HG03565 (cell line): ENCODE measurements at regions not wholly inside any gene's neighbourhood (a gene's known extent, or its start where the extent isn't known, plus 50 kb on each side); places are given as distances from the start of the nearest gene placed in this dataset.

Experiments used
- ATAC-seq: cut with Tn5 transposase; IDR thresholded peaks from one replicate; pipeline ENCODE4 v1.9.1; 2021; ENCODE audit warnings: mild to moderate bottlenecking, moderate library complexity; ENCODE audit not compliant: unreplicated experiment

GRCh38 chr9:126088336-126088735 lies 238.3 kb upstream of the MVB12B start:
- no peak for ATAC-seq

- no peak for ATAC-seq
These were observed 236.8 kb upstream of the MVB12B start for GRCh38 chr9:126089789-126090188.

GRCh38 chr9:126093771-126094170 lies 232.9 kb upstream of the MVB12B start:
- ATAC-seq, result no peak

GRCh38 chr9:126095546-126096190 lies 231.0 kb upstream of the MVB12B start:
- no peak for ATAC-seq

GRCh38 chr9:126096340-126096739 lies 230.3 kb upstream of the MVB12B start:
- ATAC-seq, result no peak

GRCh38 chr9:126097679-126098078 lies 228.9 kb upstream of the MVB12B start:
- ATAC-seq, result no peak

GRCh38 chr9:126106404-126106803 lies 220.2 kb upstream of the MVB12B start:
- ATAC-seq, result no peak

- ATAC-seq, result no peak
These were observed 218.9 kb upstream of the MVB12B start for GRCh38 chr9:126107693-126108092.

GRCh38 chr9:126108240-126108639 lies 218.4 kb upstream of the MVB12B start:
- no peak for ATAC-seq

- no peak for ATAC-seq
These were observed 217.1 kb upstream of the MVB12B start for GRCh38 chr9:126109575-126109974.

GRCh38 chr9:126111556-126111955 lies 215.1 kb upstream of the MVB12B start:
- no peak for ATAC-seq

GRCh38 chr9:126112135-126112720 lies 214.4 kb upstream of the MVB12B start:
- no peak for ATAC-seq

GRCh38 chr9:126113176-126113575 lies 213.5 kb upstream of the MVB12B start:
- no peak for ATAC-seq

- ATAC-seq, result no peak
These were observed 212.7 kb upstream of the MVB12B start for GRCh38 chr9:126113756-126114408.

- ATAC-seq, result no peak
These were observed 212.2 kb upstream of the MVB12B start for GRCh38 chr9:126114409-126114760.

GRCh38 chr9:126114850-126115460 lies 211.7 kb upstream of the MVB12B start:
- ATAC-seq, result no peak

- no peak for ATAC-seq
These were observed 210.1 kb upstream of the MVB12B start for GRCh38 chr9:126116351-126117157.

- ATAC-seq, result no peak
These were observed 209.5 kb upstream of the MVB12B start for GRCh38 chr9:126117158-126117425.

GRCh38 chr9:126117631-126118030 lies 209.0 kb upstream of the MVB12B start:
- no peak for ATAC-seq

- no peak for ATAC-seq
These were observed 206.9 kb upstream of the MVB12B start for GRCh38 chr9:126119731-126120130.

- ATAC-seq, result no peak
These were observed 203.6 kb upstream of the MVB12B start for GRCh38 chr9:126122901-126123616.
